ENCODE measurements at regions not wholly inside any gene's neighbourhood (a gene's known extent, or its start where the extent isn't known, plus 50 kb on each side); places are given as distances from the start of the nearest gene placed in this dataset.

DNA sequence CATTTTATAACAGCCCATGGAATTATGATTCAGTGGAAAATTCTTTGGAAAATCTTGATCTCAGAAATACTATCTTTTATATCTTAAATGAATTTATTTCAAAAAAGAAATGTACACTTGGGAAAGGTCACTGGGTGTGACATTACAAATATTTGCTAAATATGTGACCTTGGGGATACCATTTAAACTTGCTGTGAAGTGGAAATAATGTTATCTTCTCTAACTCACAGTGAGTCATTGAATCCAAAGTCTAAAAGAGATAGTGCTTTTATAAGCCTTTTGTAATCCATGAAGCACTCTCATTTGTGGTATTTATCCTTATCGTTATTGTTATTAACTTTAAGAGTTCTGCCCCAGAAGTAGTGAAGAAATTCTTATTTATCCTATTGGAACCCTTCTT is 289.8 kb upstream of the SEMA6D start:
- H3K4me2 ChIP-seq (ENCODE audit: low read length): no peak overlapping the region
- no peak overlapping the region for H2AFZ ChIP-seq (ENCODE audit: low read depth, low read length)
- no peak overlapping the region for H3K27ac ChIP-seq (ENCODE audit: low read depth, low read length)
- H3K9ac ChIP-seq (ENCODE audit: low read length): no peak overlapping the region
- H3K4me3 ChIP-seq (ENCODE audit: insufficient read depth, low read depth, low read length): no peak overlapping the region
- H3K27me3 Mint-ChIP-seq (ENCODE audit: low read depth, unreplicated experiment): peaks cover 2% of the 10 kb centered on the region
- H3K27me3 ChIP-seq (ENCODE audit: insufficient read depth, low read length): no peaks in the 10 kb centered on the region
- no peaks in the 10 kb centered on the region for H4K20me1 ChIP-seq (ENCODE audit: insufficient read depth, low read length)
- no peaks in the 10 kb centered on the region for H3K36me3 ChIP-seq (ENCODE audit: insufficient read depth, low read length)
- no peaks in the 10 kb centered on the region for H3K79me2 ChIP-seq (ENCODE audit: insufficient read depth, low read length)
- H3K27ac Mint-ChIP-seq (ENCODE audit: unreplicated experiment): no peak overlapping the region
- peaks cover 12% of the 10 kb centered on the region for H3K4me1 Mint-ChIP-seq (ENCODE audit: low read depth, unreplicated experiment)
- H3K9me3 Mint-ChIP-seq (ENCODE audit: unreplicated experiment): peaks cover 2% of the 10 kb centered on the region
- H3K9me3 ChIP-seq (ENCODE audit: insufficient read depth, low read depth, low read length): no peaks in the 10 kb centered on the region
- TF ChIP-seq EZH2 (IDR thresholded peaks at IDR 0.05; ENCODE audit: insufficient read depth, low read length): no peak
- peaks cover 9% of the 10 kb centered on the region for H3K4me1 ChIP-seq (ENCODE audit: insufficient read depth, low read length)
- no peaks in the 10 kb centered on the region for H3K36me3 Mint-ChIP-seq (ENCODE audit: low read depth, unreplicated experiment)
- no peak overlapping the region for H3K4me3 Mint-ChIP-seq (ENCODE audit: unreplicated experiment)
- FAIRE-seq (no peak), DNase-seq (ENCODE audit: low read depth) (no peak)

DNA sequence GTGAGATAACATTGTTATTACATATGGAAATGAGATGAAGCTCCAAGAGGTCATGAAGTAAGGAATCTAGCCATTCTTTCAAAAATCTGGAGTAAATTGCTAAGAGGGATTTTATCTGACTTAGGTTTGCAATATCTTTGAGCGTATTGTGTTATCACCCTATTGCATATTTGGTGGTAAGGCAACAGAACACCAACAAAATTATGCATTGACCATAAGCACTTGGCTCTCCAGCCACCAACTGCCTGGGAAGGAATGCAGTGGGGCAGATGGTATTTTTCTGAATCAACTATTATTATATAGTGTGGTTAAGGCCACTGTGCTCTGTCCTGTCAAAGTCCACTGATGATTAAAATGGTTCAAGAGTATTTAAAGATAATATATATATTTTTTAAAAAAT is 287.9 kb upstream of the SEMA6D start:
- Mint-ChIP-seq H3K4me1 (ENCODE audit: low read depth, unreplicated experiment) (peaks cover 11% of the 10 kb centered on the region), H3K36me3 (ENCODE audit: low read depth, unreplicated experiment) (no peaks in the 10 kb centered on the region), H3K27me3 (ENCODE audit: low read depth, unreplicated experiment) (peaks cover 2% of the 10 kb centered on the region), H3K9me3 (ENCODE audit: unreplicated experiment) (peaks cover 2% of the 10 kb centered on the region), H3K27ac (ENCODE audit: unreplicated experiment) (no peak overlapping the region), H3K4me3 (ENCODE audit: unreplicated experiment) (no peak overlapping the region)
- H3K27me3 ChIP-seq (ENCODE audit: insufficient read depth, low read length): no peaks in the 10 kb centered on the region
- H4K20me1 ChIP-seq (ENCODE audit: insufficient read depth, low read length): no peaks in the 10 kb centered on the region
- H3K9me3 ChIP-seq (ENCODE audit: insufficient read depth, low read depth, low read length): no peaks in the 10 kb centered on the region
- no peak overlapping the region for H3K9ac ChIP-seq (ENCODE audit: low read length)
- DNase-seq (ENCODE audit: low read depth) (peak; percentile 71), FAIRE-seq (no peak)
- no peak overlapping the region for H2AFZ ChIP-seq (ENCODE audit: low read depth, low read length)
- no peak overlapping the region for H3K4me2 ChIP-seq (ENCODE audit: low read length)
- H3K4me1 ChIP-seq (ENCODE audit: insufficient read depth, low read length): peaks cover 6% of the 10 kb centered on the region
- TF ChIP-seq EZH2 (IDR thresholded peaks at IDR 0.05; ENCODE audit: insufficient read depth, low read length): no peak
- TF ChIP-seq, protein P1, sequence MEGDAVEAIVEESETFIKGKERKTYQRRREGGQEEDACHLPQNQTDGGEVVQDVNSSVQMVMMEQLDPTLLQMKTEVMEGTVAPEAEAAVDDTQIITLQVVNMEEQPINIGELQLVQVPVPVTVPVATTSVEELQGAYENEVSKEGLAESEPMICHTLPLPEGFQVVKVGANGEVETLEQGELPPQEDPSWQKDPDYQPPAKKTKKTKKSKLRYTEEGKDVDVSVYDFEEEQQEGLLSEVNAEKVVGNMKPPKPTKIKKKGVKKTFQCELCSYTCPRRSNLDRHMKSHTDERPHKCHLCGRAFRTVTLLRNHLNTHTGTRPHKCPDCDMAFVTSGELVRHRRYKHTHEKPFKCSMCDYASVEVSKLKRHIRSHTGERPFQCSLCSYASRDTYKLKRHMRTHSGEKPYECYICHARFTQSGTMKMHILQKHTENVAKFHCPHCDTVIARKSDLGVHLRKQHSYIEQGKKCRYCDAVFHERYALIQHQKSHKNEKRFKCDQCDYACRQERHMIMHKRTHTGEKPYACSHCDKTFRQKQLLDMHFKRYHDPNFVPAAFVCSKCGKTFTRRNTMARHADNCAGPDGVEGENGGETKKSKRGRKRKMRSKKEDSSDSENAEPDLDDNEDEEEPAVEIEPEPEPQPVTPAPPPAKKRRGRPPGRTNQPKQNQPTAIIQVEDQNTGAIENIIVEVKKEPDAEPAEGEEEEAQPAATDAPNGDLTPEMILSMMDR (IDR thresholded peaks at IDR 0.05; ENCODE audit: insufficient read depth, low read depth, low read length): no peak
- no peaks in the 10 kb centered on the region for H3K79me2 ChIP-seq (ENCODE audit: insufficient read depth, low read length)
- H3K36me3 ChIP-seq (ENCODE audit: insufficient read depth, low read length): no peaks in the 10 kb centered on the region
- H3K4me3 ChIP-seq (ENCODE audit: insufficient read depth, low read depth, low read length): no peak overlapping the region
- no peak overlapping the region for H3K27ac ChIP-seq (ENCODE audit: low read depth, low read length)

DNA sequence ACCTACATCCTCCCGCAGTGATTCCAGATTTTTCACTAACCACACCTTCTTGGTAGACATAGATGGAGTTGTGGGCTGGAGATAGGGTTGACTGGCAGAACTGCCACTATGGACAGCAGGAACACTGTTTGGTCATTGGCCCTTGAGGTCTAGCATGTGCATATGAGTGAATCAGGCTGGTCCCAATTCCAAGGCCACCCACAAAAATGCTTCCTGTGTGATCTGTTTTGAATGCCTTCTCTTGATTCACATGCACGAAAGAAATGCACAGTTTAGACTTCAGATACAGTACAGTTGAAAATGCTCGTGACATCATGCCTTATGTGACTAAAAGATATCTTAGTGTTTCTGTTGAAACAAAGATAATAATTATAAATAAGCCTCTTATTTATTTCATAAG is 285.8 kb upstream of the SEMA6D start:
- TF ChIP-seq, protein P1 (IDR thresholded peaks at IDR 0.05; ENCODE audit: insufficient read depth, low read depth, low read length): no peak
- no peak for TF ChIP-seq EZH2 (IDR thresholded peaks at IDR 0.05; ENCODE audit: insufficient read depth, low read length)
- H3K27me3 ChIP-seq (ENCODE audit: insufficient read depth, low read length): no peaks in the 10 kb centered on the region
- DNase-seq (ENCODE audit: low read depth) (peak; percentile 90), FAIRE-seq (peak; percentile 13)
- no peaks in the 10 kb centered on the region for H4K20me1 ChIP-seq (ENCODE audit: insufficient read depth, low read length)
- H3K9ac ChIP-seq (ENCODE audit: low read length): no peak overlapping the region
- H3K27ac ChIP-seq (ENCODE audit: low read depth, low read length): peak overlapping the region; percentile 78
- H3K4me1 Mint-ChIP-seq (ENCODE audit: low read depth, unreplicated experiment): peaks cover 17% of the 10 kb centered on the region
- H2AFZ ChIP-seq (ENCODE audit: low read depth, low read length): no peak overlapping the region
- peak overlapping the region; percentile 51 for H3K27ac Mint-ChIP-seq (ENCODE audit: unreplicated experiment)
- H3K27me3 Mint-ChIP-seq (ENCODE audit: low read depth, unreplicated experiment): peaks cover 2% of the 10 kb centered on the region
- no peak overlapping the region for H3K4me3 ChIP-seq (ENCODE audit: insufficient read depth, low read depth, low read length)
- peak overlapping the region; percentile 28 for H3K4me2 ChIP-seq (ENCODE audit: low read length)
- H3K79me2 ChIP-seq (ENCODE audit: insufficient read depth, low read length): no peaks in the 10 kb centered on the region
- H3K9me3 Mint-ChIP-seq (ENCODE audit: unreplicated experiment): peaks cover 2% of the 10 kb centered on the region
- no peaks in the 10 kb centered on the region for H3K36me3 Mint-ChIP-seq (ENCODE audit: low read depth, unreplicated experiment)
- H3K4me1 ChIP-seq (ENCODE audit: insufficient read depth, low read length): peaks cover 11% of the 10 kb centered on the region
- H3K36me3 ChIP-seq (ENCODE audit: insufficient read depth, low read length): no peaks in the 10 kb centered on the region
- no peak overlapping the region for H3K4me3 Mint-ChIP-seq (ENCODE audit: unreplicated experiment)
- H3K9me3 ChIP-seq (ENCODE audit: insufficient read depth, low read depth, low read length): no peaks in the 10 kb centered on the region

All from astrocyte (in vitro differentiated cells and primary cell).